K562 (cell line): ENCODE measurements at regions not wholly inside any gene's neighbourhood (a gene's known extent, or its start where the extent isn't known, plus 50 kb on each side); places are given as distances from the start of the nearest gene placed in this dataset.

Experiments
- ATAC-seq: fragments of 200-7000 bp; cut with Tn5 transposase; 3 replicates; pipeline ENCODE4 v1.9.1; 2020; ENCODE audit warnings: moderate library complexity
- BruUV-seq: library from RNA; stranded (reverse); fragments of 400-500 nt; replicated peaks from 2 replicates; lab custom pipeline; 2021; lab: Mats Ljungman, UMichigan
- CTCF ChIA-PET: fragments of 300-600 bp; formaldehyde crosslinking; extraction: SDS; loops from one replicate; lab custom pipeline; 2021; ENCODE audit warnings: low intra/inter-chr PET ratio; lab: Yijun Ruan, JAX
- POLR2A ChIA-PET: fragments of 300-600, 350-650 bp; sonication (Branson Sonifier 250); formaldehyde crosslinking; extraction: SDS; loops from one replicate; lab custom pipeline; 2021; ENCODE audit warnings: antibody characterized with exemption, inconsistent platforms; lab: Yijun Ruan, JAX
- DNase-seq, 4 experiments: peaks; one replicate each; pipeline versions ENCODE4 v3.0.0 to v3.0.0-alpha.2; 2011 to 2018; ENCODE audit warnings: low spot score in 3 of 4, mixed read lengths in 3 of 4; ENCODE audit errors: extremely low read depth in 1 of 4
- FAIRE-seq: peaks from 2 replicates; lab custom pipeline; 2011; peaks lifted over from hg19 to GRCh38; lab: Jason Lieb, UNC
- H2AFZ ChIP-seq: 2 replicates; pipeline ENCODE4 v1.6.0; 2011; ENCODE audit warnings: low read depth, low read length, control low read depth, inconsistent platforms
- H3K27ac ChIP-seq: fragments of 200-600 bp; 3 replicates; pipeline ENCODE4 v1.8.0; 2011; ENCODE audit warnings: low read depth, mild to moderate bottlenecking, control low read depth, inconsistent platforms, low read length, moderate library complexity, mixed read lengths; ENCODE audit errors: extremely low read depth
- H3K27me3 ChIP-seq, 2 experiments: fragments of 300-600 bp in 1 of 2; 2 replicates in 1 of 2; 3 replicates in 1 of 2; pipeline versions ENCODE4 v1.6.0 to v1.8.0; 2011; ENCODE audit warnings: inconsistent platforms in 2 of 2, low read length in 2 of 2, mild to moderate bottlenecking in 1 of 2, mixed read lengths in 1 of 2, moderate library complexity in 1 of 2; ENCODE audit not compliant: control insufficient read depth in 2 of 2, insufficient read depth in 2 of 2
- H3K36me3 ChIP-seq: fragments of 300-600 bp; 3 replicates; pipeline ENCODE4 v1.8.0; 2011; ENCODE audit warnings: mild to moderate bottlenecking, low read length, inconsistent platforms; ENCODE audit not compliant: control insufficient read depth, insufficient read depth
- H3K4me1 ChIP-seq, 2 experiments: fragments of 200-600 bp in 1 of 2; replicated peaks in 1 of 2; 2 replicates in 1 of 2; 3 replicates in 1 of 2; pipeline versions ENCODE4 v1.5.1 to v1.8.0; 2011; ENCODE audit warnings: inconsistent platforms in 2 of 2, low read length in 2 of 2, mild to moderate bottlenecking in 1 of 2, mixed read lengths in 1 of 2, moderate library complexity in 1 of 2; ENCODE audit not compliant: control insufficient read depth in 2 of 2, insufficient read depth in 2 of 2
- H3K4me2 ChIP-seq: 2 replicates; pipeline ENCODE4 v1.6.1; 2011; ENCODE audit warnings: low read length, control low read depth, inconsistent platforms, mixed read lengths; ENCODE audit not compliant: insufficient read depth
- H3K4me3 ChIP-seq: fragments of 200-600 bp; sonication (generic), shearing (Covaris generic); 2 replicates; pipeline ENCODE4 v1.5.1; 2016; ENCODE audit warnings: control low read depth, inconsistent platforms
- H3K79me2 ChIP-seq: fragments of 200-600 bp; 3 replicates; pipeline ENCODE4 v1.8.0; 2011; ENCODE audit warnings: low read length, inconsistent platforms; ENCODE audit not compliant: control insufficient read depth, insufficient read depth
- H3K9ac ChIP-seq, 2 experiments: 2 replicates each; pipeline versions ENCODE4 v1.6.0 to v1.6.1; 2011; ENCODE audit warnings: low read depth in 2 of 2, low read length in 2 of 2, control low read depth in 1 of 2, inconsistent platforms in 1 of 2, mild to moderate bottlenecking in 1 of 2, mixed read lengths in 1 of 2; ENCODE audit not compliant: insufficient read depth in 1 of 2
- H3K9me1 ChIP-seq: one replicate; pipeline ENCODE4 v1.6.0; 2011; ENCODE audit warnings: inconsistent platforms, mild to moderate bottlenecking, low read length, moderate library complexity; ENCODE audit not compliant: control insufficient read depth, insufficient read depth
- H3K9me3 ChIP-seq: replicated peaks from 2 replicates; pipeline ENCODE4 v1.5.1; 2011; ENCODE audit warnings: low read depth, low read length, inconsistent platforms; ENCODE audit not compliant: control insufficient read depth, insufficient read depth
- H4K20me1 ChIP-seq: replicated peaks from 2 replicates; pipeline ENCODE4 v1.6.1; 2011; ENCODE audit warnings: low read length, inconsistent platforms, mixed read lengths; ENCODE audit not compliant: control insufficient read depth, insufficient read depth
- ASH1L ChIP-seq: fragments of 450-650 bp; IDR thresholded peaks from 2 replicates; pipeline ENCODE4 v1.6.1; 2018; ENCODE audit warnings: borderline replicate concordance, mild to moderate bottlenecking, low read depth; ENCODE audit not compliant: partially characterized antibody
- ATF7 ChIP-seq: fragments of 450-650 bp; IDR thresholded peaks from 2 replicates; pipeline ENCODE4 v1.7.1; 2014; ENCODE audit warnings: mild to moderate bottlenecking, moderate library complexity
- BMI1 ChIP-seq: fragments of 150-350 bp; IDR thresholded peaks from 2 replicates; pipeline ENCODE4 v1.6.1; 2014; ENCODE audit warnings: low read length
- EHMT2 ChIP-seq: fragments of 450-650 bp; IDR thresholded peaks from 2 replicates; pipeline ENCODE4 v1.6.1; 2018; ENCODE audit warnings: antibody characterized with exemption
- KLF16 ChIP-seq: IDR thresholded peaks from 2 replicates; pipeline ENCODE4 v1.6.1; 2016; ENCODE audit warnings: antibody characterized with exemption
- L3MBTL2 ChIP-seq: fragments of 450-650 bp; IDR thresholded peaks from 2 replicates; pipeline ENCODE4 v1.6.1; 2016; ENCODE audit warnings: mild to moderate bottlenecking, moderate library complexity
- MEF2A ChIP-seq: IDR thresholded peaks from 2 replicates; pipeline ENCODE4 v1.6.1; 2011; ENCODE audit warnings: low read depth, mild to moderate bottlenecking, low read length, moderate library complexity; ENCODE audit not compliant: control insufficient read depth
- NFIC ChIP-seq: fragments of 450-650 bp; IDR thresholded peaks from 2 replicates; pipeline ENCODE4 v1.6.1; 2017; ENCODE audit warnings: mild to moderate bottlenecking, inconsistent platforms
- NR1H2 ChIP-seq: sonication (generic); formaldehyde crosslinking; IDR thresholded peaks from 2 replicates; pipeline ENCODE4 v1.4.0; 2020; ENCODE audit warnings: mild to moderate bottlenecking, missing genetic modification reagents
- NRF1 ChIP-seq, 2 experiments: fragments of 450-650 bp; IDR thresholded peaks in 1 of 2; conservative IDR thresholded peaks in 1 of 2; 2 replicates each; pipeline ENCODE4 v1.6.1; 2014; ENCODE audit warnings: mild to moderate bottlenecking in 2 of 2
- OTX1 ChIP-seq: fragments of 450-650 bp; formaldehyde crosslinking; IDR thresholded peaks from 2 replicates; pipeline ENCODE4 v1.4.0; 2022; ENCODE audit warnings: mild to moderate bottlenecking
- SIN3B ChIP-seq: fragments of 450-650 bp; IDR thresholded peaks from 2 replicates; pipeline ENCODE4 v1.6.1; 2017; ENCODE audit warnings: low read depth, mild to moderate bottlenecking, moderate library complexity
- SMARCA4 ChIP-seq: fragments of 450-650 bp; IDR thresholded peaks from 2 replicates; pipeline ENCODE4 v1.6.1; 2016
- SREBF1 ChIP-seq: fragments of 150-350 bp; IDR thresholded peaks from 2 replicates; pipeline ENCODE4 v1.6.1; 2014; ENCODE audit warnings: antibody characterized with exemption, low read depth, low read length, borderline replicate concordance
- THAP7 ChIP-seq: fragments of 250-450 bp; sonication (Bioruptor Pico); IDR thresholded peaks from 2 replicates; pipeline ENCODE4 v1.5.0; 2021
- TRIM25 ChIP-seq: fragments of 450-650 bp; IDR thresholded peaks from 2 replicates; pipeline ENCODE4 v1.7.0; 2016; ENCODE audit warnings: borderline replicate concordance
- ZBTB43 ChIP-seq: sonication (generic); formaldehyde crosslinking; IDR thresholded peaks from 2 replicates; pipeline ENCODE4 v1.8.0; 2023; ENCODE audit warnings: mild to moderate bottlenecking, missing genetic modification reagents
- ZNF77 ChIP-seq: fragments of 250-450 bp; sonication (Bioruptor Pico); IDR thresholded peaks from 2 replicates; pipeline ENCODE4 v1.5.0; 2020
- ZNF780A ChIP-seq: fragments of 250-450 bp; sonication (Bioruptor Pico); IDR thresholded peaks from 2 replicates; pipeline ENCODE4 v1.5.0; 2021; ENCODE audit warnings: mild to moderate bottlenecking
- WGBS: fragments of 100-300 bp; shearing (Covaris generic); methylation state at CpG from one replicate; pipeline ENCODE4 v1.1.6; 2016; ENCODE audit warnings: low coverage, mixed read lengths; ENCODE audit not compliant: insufficient coverage; ENCODE audit errors: missing lambda C conversion rate; 5-methylcytosine and 5-hydroxymethylcytosine counted together
- in situ Hi-C: fragments of 300-500 bp; cut with MboI; formaldehyde crosslinking; loops from 4 replicates; pipeline ENCODE4 v1.15.0; 2018; ENCODE audit warnings: inconsistent platforms, mixed read lengths
- intact Hi-C: fragments of 100-400 bp; cut with micrococcal nuclease; formaldehyde crosslinking; loops from 2 replicates; pipeline ENCODE4 v1.14.2; 2022

GRCh38 chr3:28590216-28590615 is 241.6 kb upstream of the AZI2 start (continued):
- TF ChIP-seq EHMT2 = no peak
- no peak for TF ChIP-seq ZBTB43 (CRISPR knock-in tag)
- TF ChIP-seq ZNF780A (CRISPR knock-in tag) = no peak
- TF ChIP-seq OTX1 (CRISPR knock-in tag) = no peak
- TF ChIP-seq, all 486 proteins: peak for 0

GRCh38 chr3:28590860-28591259 is 242.2 kb upstream of the AZI2 start:
- no peaks in the 10 kb centered on the region for H3K9me1 ChIP-seq
- ChIA-PET CTCF (no interaction called here), POLR2A (no interaction called here)
- no peaks in the 10 kb centered on the region for H3K4me1 ChIP-seq
- no peak for FAIRE-seq
- H3K79me2 ChIP-seq = no peaks in the 10 kb centered on the region
- no peaks in the 10 kb centered on the region for H4K20me1 ChIP-seq
- intact Hi-C loops (no loop called here), in situ Hi-C loops (no loop called here)
- no peak overlapping the region for H3K4me2 ChIP-seq
- no peaks in the 10 kb centered on the region for H3K27me3 ChIP-seq
- H3K9ac ChIP-seq = no peak overlapping the region
- 0% methylated on average over 3 of the region's 3 CpGs for WGBS
- no peaks in the 10 kb centered on the region for H3K36me3 ChIP-seq
- H3K9me3 ChIP-seq = no peaks in the 10 kb centered on the region; the same call in 1 of the 2 replicates
- BruUV-seq = no TSS peak
- DNase-seq = no peak
- H3K4me3 ChIP-seq = no peak overlapping the region
- H2AFZ ChIP-seq = no peak overlapping the region
- no peak for ATAC-seq
- no peak overlapping the region for H3K27ac ChIP-seq
- TF ChIP-seq SIN3B = no peak
- no peak for TF ChIP-seq TRIM25
- TF ChIP-seq THAP7 (CRISPR knock-in tag) = no peak
- TF ChIP-seq NR1H2 (CRISPR knock-in tag) = no peak
- TF ChIP-seq SMARCA4 = no peak
- no peak for TF ChIP-seq ZNF77 (CRISPR knock-in tag)
- no peak for TF ChIP-seq MEF2A
- TF ChIP-seq SREBF1 = no peak
- no peak for TF ChIP-seq ASH1L
- TF ChIP-seq NRF1 (conservative IDR thresholded peaks at IDR 0.05 in 1 of 2, IDR thresholded peaks at IDR 0.05 in 1 of 2) = no peak
- TF ChIP-seq ATF7 = no peak
- no peak for TF ChIP-seq BMI1
- TF ChIP-seq NFIC = no peak
- no peak for TF ChIP-seq KLF16
- no peak for TF ChIP-seq L3MBTL2
